ENCODE measurements at regions not wholly inside any gene's neighbourhood (a gene's known extent, or its start where the extent isn't known, plus 50 kb on each side); places are given as distances from the start of the nearest gene placed in this dataset.

GRCh38 chr13:100755891-100756290, 81.3 kb upstream of the TMTC4 start:
- no peak for TF ChIP-seq SUZ12 (IDR thresholded peaks at IDR 0.05; ENCODE audit: low read length)
- no peak for TF ChIP-seq CTCF (IDR thresholded peaks at IDR 0.05; ENCODE audit: control extremely low read depth in 1 of 3, insufficient read depth in 1 of 3, low read depth in 1 of 3, low read length in 3 of 3)
- TF ChIP-seq RFX5 (IDR thresholded peaks at IDR 0.05; ENCODE audit: borderline replicate concordance, low read depth, low read length): no peak
- TF ChIP-seq POLR2AphosphoS5 (IDR thresholded peaks at IDR 0.05; ENCODE audit: low read depth, low read length): no peak
- TF ChIP-seq, protein P1, sequence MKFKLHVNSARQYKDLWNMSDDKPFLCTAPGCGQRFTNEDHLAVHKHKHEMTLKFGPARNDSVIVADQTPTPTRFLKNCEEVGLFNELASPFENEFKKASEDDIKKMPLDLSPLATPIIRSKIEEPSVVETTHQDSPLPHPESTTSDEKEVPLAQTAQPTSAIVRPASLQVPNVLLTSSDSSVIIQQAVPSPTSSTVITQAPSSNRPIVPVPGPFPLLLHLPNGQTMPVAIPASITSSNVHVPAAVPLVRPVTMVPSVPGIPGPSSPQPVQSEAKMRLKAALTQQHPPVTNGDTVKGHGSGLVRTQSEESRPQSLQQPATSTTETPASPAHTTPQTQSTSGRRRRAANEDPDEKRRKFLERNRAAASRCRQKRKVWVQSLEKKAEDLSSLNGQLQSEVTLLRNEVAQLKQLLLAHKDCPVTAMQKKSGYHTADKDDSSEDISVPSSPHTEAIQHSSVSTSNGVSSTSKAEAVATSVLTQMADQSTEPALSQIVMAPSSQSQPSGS (IDR thresholded peaks at IDR 0.05; ENCODE audit: low read length): no peak
- TF ChIP-seq SAP30 (IDR thresholded peaks at IDR 0.05; ENCODE audit: insufficient read depth, insufficient replicate concordance, low read length): no peak
- TF ChIP-seq POLR2A (IDR thresholded peaks at IDR 0.05; ENCODE audit: control extremely low read depth in 1 of 2, low read depth in 2 of 2, low read length in 2 of 2): no peak
